ENCODE measurements at regions not wholly inside any gene's neighbourhood (a gene's known extent, or its start where the extent isn't known, plus 50 kb on each side); places are given as distances from the start of the nearest gene placed in this dataset.

DNA sequence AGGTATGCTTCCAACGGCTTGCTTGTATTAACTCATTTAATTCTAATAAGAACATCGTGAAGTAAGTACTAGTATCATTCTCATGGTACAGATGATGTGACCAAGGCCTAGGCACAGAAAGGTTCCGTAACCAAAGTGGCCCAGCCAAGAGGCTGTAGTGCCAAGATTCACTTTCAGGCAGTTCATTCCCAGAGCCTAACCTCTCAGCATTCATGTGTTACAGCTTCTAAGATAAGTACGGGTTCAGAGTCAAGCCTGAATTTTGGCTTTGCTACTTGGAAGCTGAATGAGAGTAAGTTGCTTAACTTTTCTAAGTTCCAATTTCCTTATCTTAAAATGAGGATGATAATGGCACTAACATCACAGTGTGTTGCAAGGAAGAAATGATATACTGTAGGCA lies 379.9 kb downstream of the AEBP2 start:
- TF ChIP-seq POLR2AphosphoS5 (IDR thresholded peaks at IDR 0.05; ENCODE audit: low read depth, low read length): no peak
- no peak for TF ChIP-seq TAF1 (IDR thresholded peaks at IDR 0.05; ENCODE audit: borderline replicate concordance, low read depth, low read length)

All from GM12892 (cell line).